A549 (cell line): ENCODE measurements at regions not wholly inside any gene's neighbourhood (a gene's known extent, or its start where the extent isn't known, plus 50 kb on each side); places are given as distances from the start of the nearest gene placed in this dataset.

Experiments used
- ATAC-seq, 2 experiments: fragments of 200-7000 bp in 1 of 2; fragments of >200 bp in 1 of 2; cut with Nextera tagmentation in 1 of 2; cut with Tn5 transposase in 1 of 2; 3 replicates each; pipeline versions ENCODE4 v1.8.0 to v1.9.1; 2018 to 2020; ENCODE audit warnings: mild to moderate bottlenecking in 1 of 2, moderate library complexity in 1 of 2
- CTCF ChIA-PET: fragments of 300-600 bp; sonication (Branson Sonifier 250); formaldehyde crosslinking; extraction: SDS; loops from one replicate; lab custom pipeline; 2021; ENCODE audit warnings: antibody characterized with exemption, inconsistent platforms; lab: Yijun Ruan, JAX
- POLR2A ChIA-PET: fragments of 350-600 bp; formaldehyde crosslinking; extraction: SDS; loops from one replicate; lab custom pipeline; 2021; ENCODE audit warnings: antibody characterized with exemption, inconsistent platforms; lab: Yijun Ruan, JAX
- DNase-seq, 2 experiments: peaks; one replicate each; pipeline versions ENCODE4 v3.0.0 to v3.0.0-alpha.2; 2011 to 2016; ENCODE audit warnings: low read depth in 1 of 2, low spot score in 1 of 2
- FAIRE-seq: peaks from 2 replicates; lab custom pipeline; 2011; peaks lifted over from hg19 to GRCh38; lab: Jason Lieb, UNC
- H3K27ac ChIP-seq, 2 experiments: fragments of >200 bp; sonication (Bioruptor Twin); formaldehyde crosslinking; 3 replicates each; pipeline ENCODE4 v1.5.1; 2016 to 2017
- H3K4me1 ChIP-seq: fragments of >200 bp; sonication (Bioruptor Twin); formaldehyde crosslinking; 3 replicates; pipeline ENCODE4 v1.6.1; 2016
- H3K4me2 ChIP-seq: fragments of >200 bp; sonication (Bioruptor Twin); formaldehyde crosslinking; 3 replicates; pipeline ENCODE4 v1.6.1; 2016
- H3K4me3 ChIP-seq: fragments of >200 bp; sonication (Bioruptor Twin); formaldehyde crosslinking; 3 replicates; pipeline ENCODE4 v1.5.1; 2016
- H3K9me3 ChIP-seq: fragments of >200 bp; sonication (Bioruptor Twin); formaldehyde crosslinking; 3 replicates; pipeline ENCODE4 v1.6.1; 2016
- CHD4 ChIP-seq: fragments of 200-600 bp; sonication (generic); IDR thresholded peaks from 2 replicates; pipeline ENCODE4 v1.6.1; 2016; ENCODE audit warnings: antibody characterized with exemption, mild to moderate bottlenecking, borderline replicate concordance
- EHF ChIP-seq: fragments of 250-450 bp; sonication (Bioruptor Pico); IDR thresholded peaks from 2 replicates; pipeline ENCODE4 v1.5.0; 2020; ENCODE audit warnings: mild to moderate bottlenecking
- ESRRA ChIP-seq: fragments of 150-350 bp; IDR thresholded peaks from 2 replicates; pipeline ENCODE4 v1.6.1; 2014; ENCODE audit warnings: mild to moderate bottlenecking, low read length, borderline replicate concordance
- FOSL2 ChIP-seq, 2 experiments: fragments of 450-650 bp in 1 of 2; fragments of >200 bp in 1 of 2; sonication (Bioruptor Twin) in 1 of 2; formaldehyde crosslinking; IDR thresholded peaks; 2 replicates each; pipeline versions ENCODE4 v1.5.0 to v1.6.1; 2016 to 2020; ENCODE audit warnings: mild to moderate bottlenecking in 1 of 2, moderate library complexity in 1 of 2
- FOXS1 ChIP-seq: fragments of 250-450 bp; sonication (Bioruptor Pico); IDR thresholded peaks from 2 replicates; pipeline ENCODE4 v1.5.0; 2020; ENCODE audit warnings: mild to moderate bottlenecking, moderate library complexity
- HEYL ChIP-seq: fragments of 250-450 bp; sonication (Bioruptor Pico); IDR thresholded peaks from 2 replicates; pipeline ENCODE4 v1.8.0; 2021; ENCODE audit warnings: mild to moderate bottlenecking, moderate library complexity
- HOXB5 ChIP-seq: fragments of 250-450 bp; sonication (Bioruptor Pico); IDR thresholded peaks from 2 replicates; pipeline ENCODE4 v1.5.0; 2020; ENCODE audit warnings: mild to moderate bottlenecking, moderate library complexity
- JUN ChIP-seq, 2 experiments: fragments of >200 bp; sonication (Bioruptor Twin); formaldehyde crosslinking; IDR thresholded peaks; 2 replicates in 1 of 2; 3 replicates in 1 of 2; pipeline ENCODE4 v1.6.1; 2016 to 2017
- KDM1A ChIP-seq: fragments of 200-600 bp; sonication (generic); IDR thresholded peaks from 2 replicates; pipeline ENCODE4 v1.6.1; 2016; ENCODE audit warnings: low read depth, mild to moderate bottlenecking
- MAX ChIP-seq: IDR thresholded peaks from 2 replicates; pipeline ENCODE4 v1.6.1; 2012
- MYC ChIP-seq: IDR thresholded peaks from 2 replicates; pipeline ENCODE4 v1.6.1; 2012; ENCODE audit warnings: mild to moderate bottlenecking, inconsistent platforms, low read length, improper control_type of control experiment, borderline replicate concordance
- NPAS2 ChIP-seq: fragments of 250-450 bp; sonication (Bioruptor Pico); IDR thresholded peaks from 2 replicates; pipeline ENCODE4 v1.8.0; 2022; ENCODE audit warnings: mild to moderate bottlenecking, moderate library complexity, borderline replicate concordance
- PBX3 ChIP-seq: IDR thresholded peaks from 2 replicates; pipeline ENCODE4 v1.6.1; 2012
- PHF8 ChIP-seq: fragments of 200-600 bp; sonication (generic); IDR thresholded peaks from 2 replicates; pipeline ENCODE4 v1.6.1; 2016; ENCODE audit warnings: low read depth, mild to moderate bottlenecking, antibody characterized with exemption, moderate library complexity, borderline replicate concordance
- RAD21 ChIP-seq, 2 experiments: fragments of >200 bp in 1 of 2; sonication (Bioruptor Twin) in 1 of 2; formaldehyde crosslinking in 1 of 2; IDR thresholded peaks in 1 of 2; conservative IDR thresholded peaks in 1 of 2; 2 replicates in 1 of 2; 3 replicates in 1 of 2; pipeline ENCODE4 v1.6.1; 2012 to 2018; ENCODE audit warnings: inconsistent platforms in 1 of 2
- RCOR1 ChIP-seq: fragments of 150-350 bp; IDR thresholded peaks from 2 replicates; pipeline ENCODE4 v1.6.1; 2014; ENCODE audit warnings: antibody characterized with exemption, low read length, low read depth
- REST ChIP-seq: fragments of 200-600 bp; sonication (generic); IDR thresholded peaks from 2 replicates; pipeline ENCODE4 v1.6.1; 2016; ENCODE audit warnings: antibody characterized with exemption, mild to moderate bottlenecking, moderate library complexity
- TFCP2L1 ChIP-seq: fragments of 250-450 bp; sonication (Bioruptor Pico); IDR thresholded peaks from 2 replicates; pipeline ENCODE4 v1.5.0; 2021; ENCODE audit warnings: mild to moderate bottlenecking
- TP53 ChIP-seq: fragments of 250-450 bp; sonication (Bioruptor Pico); IDR thresholded peaks from 2 replicates; pipeline ENCODE4 v1.5.0; 2021; ENCODE audit warnings: mild to moderate bottlenecking, moderate library complexity
- ZNF302 ChIP-seq: fragments of 250-450 bp; sonication (Bioruptor Pico); IDR thresholded peaks from 2 replicates; pipeline ENCODE4 v1.9.0; 2021; ENCODE audit warnings: inconsistent platforms, mild to moderate bottlenecking, moderate library complexity
- WGBS: methylation state at CpG from one replicate; pipeline ENCODE4 v1.1.6; 2017; ENCODE audit errors: missing lambda C conversion rate; 5-methylcytosine and 5-hydroxymethylcytosine counted together

GRCh38 chrY:16653971-16654370, 1226.0 kb downstream of the CDY2B start:
- FAIRE-seq: no peak
- POLR2A ChIA-PET: no interaction called here
- DNase-seq: no peak
- no peak for TF ChIP-seq JUN (IDR thresholded peaks at IDR 0.05)
- TF ChIP-seq TP53 (CRISPR knock-in tag): no peak
- TF ChIP-seq CHD4: no peak
- no peak for TF ChIP-seq FOXS1 (CRISPR knock-in tag)
- TF ChIP-seq EHF (CRISPR knock-in tag): no peak
- no peak for TF ChIP-seq PHF8
- TF ChIP-seq RCOR1: no peak
- no peak for TF ChIP-seq ESRRA
- TF ChIP-seq PBX3: no peak
- TF ChIP-seq NPAS2 (CRISPR knock-in tag): no peak
- no peak for TF ChIP-seq FOSL2 (IDR thresholded peaks at IDR 0.05)
- no peak for TF ChIP-seq FOSL2 (CRISPR knock-in tag; IDR thresholded peaks at IDR 0.05)
- no peak for TF ChIP-seq TFCP2L1 (CRISPR knock-in tag)
- TF ChIP-seq RAD21 (conservative IDR thresholded peaks at IDR 0.05 in 1 of 2, IDR thresholded peaks at IDR 0.05 in 1 of 2): no peak
- no peak for TF ChIP-seq HOXB5
- no peak for TF ChIP-seq REST
- no peaks in the 10 kb centered on the region for H3K4me1 ChIP-seq
- WGBS: 4% methylated on average over 3 of the region's 3 CpGs
- H3K4me2 ChIP-seq: no peak overlapping the region
- CTCF ChIA-PET: no interaction called here
- no peak overlapping the region for H3K4me3 ChIP-seq
- ATAC-seq: no peak
- H3K9me3 ChIP-seq: no peaks in the 10 kb centered on the region
- H3K27ac ChIP-seq: no peak overlapping the region

GRCh38 chrY:16645991-16646390, 1234.0 kb downstream of the CDY2B start:
- 39% methylated on average over 3 of the region's 3 CpGs for WGBS
- ChIA-PET POLR2A (no interaction called here), CTCF (no interaction called here)

GRCh38 chrY:16645449-16645848, 1234.6 kb downstream of the CDY2B start:
- DNase-seq: no peak
- POLR2A ChIA-PET: no interaction called here
- CTCF ChIA-PET: no interaction called here
- H3K9me3 ChIP-seq: no peaks in the 10 kb centered on the region
- no peak for FAIRE-seq
- no peak overlapping the region for H3K27ac ChIP-seq
- no peak for ATAC-seq
- H3K4me1 ChIP-seq: no peaks in the 10 kb centered on the region
- H3K4me2 ChIP-seq: no peak overlapping the region
- WGBS: 31% methylated on average over 2 of the region's 2 CpGs
- TF ChIP-seq ZNF302 (CRISPR knock-in tag): no peak
- no peak for TF ChIP-seq MYC
- no peak for TF ChIP-seq EHF (CRISPR knock-in tag)
- no peak for TF ChIP-seq HEYL (CRISPR knock-in tag)
- TF ChIP-seq KDM1A: no peak
- TF ChIP-seq FOXS1 (CRISPR knock-in tag): no peak
- no peak overlapping the region for H3K4me3 ChIP-seq

More at GRCh38 chrY:16645991-16646390, 1234.0 kb downstream of the CDY2B start:
- Histone ChIP-seq H3K4me1 (no peaks in the 10 kb centered on the region), H3K4me3 (no peak overlapping the region), H3K27ac (no peak overlapping the region), H3K9me3 (no peaks in the 10 kb centered on the region), H3K4me2 (no peak overlapping the region)
- TF ChIP-seq MAX: no peak
- no peak for ATAC-seq
- no peak for FAIRE-seq
- DNase-seq: no peak
